Activated CD8-positive, alpha-beta memory T cell treated with anti-CD3 and anti-CD28 coated beads, Interleukin-2, amount 10 ng/mL, durations not matched to agents 7 days and 5 days (primary cell): ENCODE measurements at regions not wholly inside any gene's neighbourhood (a gene's known extent, or its start where the extent isn't known, plus 50 kb on each side); places are given as distances from the start of the nearest gene placed in this dataset.

Experiments used
- ATAC-seq: fragments of 150-1000 bp; cut with Tn5 transposase; one replicate; pipeline ENCODE4 v1.10.0; 2021; ENCODE audit warnings: moderate library complexity
- CTCF ChIA-PET: fragments of 350-600 bp; sonication (Branson Sonifier 250); formaldehyde crosslinking; loops from one replicate; lab custom pipeline; 2021; ENCODE audit warnings: antibody characterized with exemption; lab: Charles Lee
- DNase-seq: peaks from one replicate; pipeline ENCODE4 v3.0.0-alpha.2; 2020
- H3K27ac Mint-ChIP-seq: one replicate; pipeline ENCODE4 v1.8.0; 2021; ENCODE audit warnings: mild to moderate bottlenecking, mixed read lengths
- H3K27me3 Mint-ChIP-seq: one replicate; pipeline ENCODE4 v1.8.0; 2021; ENCODE audit warnings: mixed read lengths
- H3K36me3 Mint-ChIP-seq: one replicate; pipeline ENCODE4 v1.8.0; 2021; ENCODE audit warnings: mild to moderate bottlenecking, mixed read lengths
- H3K4me1 Mint-ChIP-seq: one replicate; pipeline ENCODE4 v1.8.0; 2021; ENCODE audit warnings: mixed read lengths
- H3K4me3 Mint-ChIP-seq: one replicate; pipeline ENCODE4 v1.8.0; 2021; ENCODE audit warnings: mild to moderate bottlenecking, moderate library complexity, mixed read lengths
- H3K9me3 Mint-ChIP-seq: one replicate; pipeline ENCODE4 v1.8.0; 2022; ENCODE audit warnings: low read depth, mixed read lengths

DNA sequence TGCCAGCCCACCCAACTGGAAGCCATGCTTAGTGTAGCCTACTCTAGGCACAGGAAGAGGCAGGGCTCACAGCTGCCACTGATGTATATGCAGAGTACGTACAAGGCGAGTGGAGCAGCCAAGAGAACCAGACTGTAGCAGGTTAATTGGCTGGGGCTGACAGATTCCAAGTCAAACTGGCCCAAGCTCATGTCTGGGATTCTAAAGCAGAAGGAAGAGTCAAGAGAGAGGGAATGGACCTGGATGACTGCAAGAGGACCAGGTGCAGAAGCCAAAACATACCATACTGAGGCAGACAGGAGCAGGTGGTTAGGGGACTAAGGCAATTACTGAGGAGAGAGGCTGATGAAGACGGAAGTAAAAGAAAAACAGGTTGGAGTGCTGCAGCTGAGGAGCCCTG is 51.3 kb upstream of the LRRN2 start:
- Mint-ChIP-seq H3K36me3 (no peaks in the 10 kb centered on the region), H3K27me3 (peaks cover 61% of the 10 kb centered on the region), H3K9me3 (peaks cover 2% of the 10 kb centered on the region), H3K4me1 (no peaks in the 10 kb centered on the region), H3K4me3 (no peak overlapping the region), H3K27ac (no peak overlapping the region)
- CTCF ChIA-PET, result interaction anchor here (2.0 kb wide), 1 partner anchor 55 kb away, joined by 4 read pairs; no protein-coding TSS in a partner anchor
- no peak for ATAC-seq
- no peak for DNase-seq

DNA sequence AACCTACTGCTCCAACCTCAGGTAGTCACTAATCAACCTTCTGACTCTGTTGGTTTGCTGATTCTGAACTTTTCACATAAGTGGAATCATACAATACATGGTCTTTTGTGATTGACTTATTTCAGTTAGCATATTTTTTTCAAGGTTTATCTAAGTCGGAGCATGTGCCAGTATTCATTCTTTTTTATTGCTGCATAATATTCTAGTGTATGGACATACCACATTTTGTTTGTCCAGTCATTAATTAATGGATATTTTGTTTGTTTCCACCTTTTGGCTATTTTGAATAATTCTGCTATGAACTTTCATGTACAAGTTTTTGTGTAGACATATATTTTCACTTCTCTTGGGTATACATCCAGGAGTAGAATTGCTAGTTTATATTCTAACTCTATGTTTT is 53.0 kb upstream of the LRRN2 start:
- CTCF ChIA-PET, result interaction anchor here (1.6 kb wide), 1 partner anchor 9 kb away, joined by 6 read pairs; no protein-coding TSS in a partner anchor
- Mint-ChIP-seq H3K4me3 (no peak overlapping the region), H3K27ac (no peak overlapping the region), H3K27me3 (peaks cover 65% of the 10 kb centered on the region), H3K9me3 (peaks cover 2% of the 10 kb centered on the region), H3K4me1 (no peaks in the 10 kb centered on the region), H3K36me3 (no peaks in the 10 kb centered on the region)
- ATAC-seq, result no peak
- DNase-seq, result no peak

- Mint-ChIP-seq H3K4me1 (no peaks in the 10 kb centered on the region), H3K27me3 (peaks cover 68% of the 10 kb centered on the region), H3K27ac (no peak overlapping the region), H3K4me3 (no peak overlapping the region), H3K36me3 (no peaks in the 10 kb centered on the region), H3K9me3 (peaks cover 2% of the 10 kb centered on the region)
- DNase-seq, result no peak
- CTCF ChIA-PET, result no interaction called here
- no peak for ATAC-seq
These were observed 54.8 kb upstream of the LRRN2 start for GRCh38 chr1:204740354-204740753.

DNA sequence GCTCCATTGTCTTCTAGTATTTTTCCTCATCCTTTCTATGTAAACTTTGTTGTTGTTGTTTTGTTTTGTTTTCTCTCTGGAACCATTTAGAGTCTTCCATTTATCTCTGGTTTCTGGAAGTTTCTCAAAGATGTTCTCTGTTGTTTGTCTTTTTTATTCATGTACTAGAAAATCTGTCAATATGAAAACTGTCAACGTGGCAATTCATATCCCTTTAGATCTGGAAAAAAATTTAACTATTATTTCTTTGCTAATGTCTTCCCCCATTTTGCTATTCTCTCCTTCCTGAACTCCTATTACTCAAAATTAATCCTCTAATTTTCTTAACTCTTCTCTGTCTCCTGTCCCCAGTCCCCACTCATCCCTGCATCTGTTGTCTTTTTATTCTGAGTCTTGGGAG is 55.9 kb upstream of the LRRN2 start:
- Mint-ChIP-seq H3K9me3 (peaks cover 2% of the 10 kb centered on the region), H3K4me1 (no peaks in the 10 kb centered on the region), H3K27me3 (peaks cover 62% of the 10 kb centered on the region), H3K27ac (no peak overlapping the region), H3K4me3 (no peak overlapping the region), H3K36me3 (no peaks in the 10 kb centered on the region)
- CTCF ChIA-PET, result no interaction called here
- ATAC-seq (no peak), DNase-seq (no peak)

DNA sequence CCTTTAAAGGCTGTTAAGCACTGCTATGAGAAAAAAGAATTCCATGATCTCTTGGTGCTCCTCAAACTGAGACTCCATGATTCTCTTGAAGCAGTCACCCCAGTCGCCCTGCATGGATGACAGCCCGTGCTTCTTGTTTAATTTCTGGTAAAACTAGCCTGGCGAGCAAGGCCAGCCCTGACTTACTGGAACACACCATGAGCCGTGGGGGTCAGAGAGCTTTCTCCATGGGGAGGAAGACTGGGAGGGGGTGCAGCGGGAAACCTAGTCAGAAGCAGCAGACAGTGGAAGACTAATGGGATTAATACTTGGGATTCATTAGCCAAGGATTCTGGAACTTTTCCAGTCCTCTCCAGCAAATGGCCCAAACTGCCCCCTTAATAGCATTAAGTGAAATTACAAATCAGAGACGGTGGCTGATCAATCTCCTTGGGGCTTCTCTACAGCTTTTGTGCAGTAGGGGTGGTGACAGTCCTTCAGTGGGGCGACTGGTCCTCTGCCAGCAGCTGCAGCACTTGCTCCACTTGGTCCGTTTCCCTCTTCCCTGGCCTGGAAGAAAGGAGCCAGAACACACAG is 57.2 kb upstream of the LRRN2 start:
- Mint-ChIP-seq H3K36me3 (no peaks in the 10 kb centered on the region), H3K4me3 (no peak overlapping the region), H3K4me1 (no peaks in the 10 kb centered on the region), H3K27me3 (peaks cover 54% of the 10 kb centered on the region), H3K9me3 (peaks cover 2% of the 10 kb centered on the region), H3K27ac (no peak overlapping the region)
- CTCF ChIA-PET, result no interaction called here
- ATAC-seq (no peak), DNase-seq (no peak)

DNA sequence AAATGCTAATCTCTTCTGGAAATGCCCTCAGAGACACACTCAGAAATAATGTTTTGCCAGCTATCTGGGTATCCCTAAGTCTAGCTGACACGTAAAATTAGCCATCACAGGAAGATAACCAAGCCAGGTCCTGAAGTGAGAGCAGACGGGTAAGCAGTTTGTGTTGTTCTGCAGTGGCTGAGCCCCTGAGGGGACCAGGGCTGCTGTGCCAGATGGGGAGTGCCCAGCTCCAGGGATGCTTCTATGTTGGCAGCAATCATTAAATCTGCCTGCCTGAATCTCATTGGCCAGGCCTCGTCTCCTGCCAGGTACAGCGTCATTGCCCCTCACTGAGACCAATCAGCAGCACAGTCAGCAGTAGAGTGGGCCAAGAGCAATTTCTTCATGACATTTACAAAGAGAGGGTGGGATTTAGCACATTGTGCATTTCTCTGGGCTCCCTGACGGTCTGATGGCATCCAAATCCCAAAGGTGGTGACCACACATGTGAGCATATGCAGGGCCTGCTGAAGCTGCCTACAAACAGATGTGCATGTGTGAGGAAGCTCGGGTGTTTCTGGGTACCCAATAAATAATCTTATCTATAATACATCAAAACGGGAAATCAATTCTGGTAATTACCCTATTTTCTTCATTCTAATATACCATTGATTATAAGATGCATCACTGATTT is 58.7 kb upstream of the LRRN2 start:
- ATAC-seq (no peak), DNase-seq (no peak)
- Mint-ChIP-seq H3K9me3 (no peaks in the 10 kb centered on the region), H3K27ac (no peak overlapping the region), H3K4me1 (no peaks in the 10 kb centered on the region), H3K36me3 (no peaks in the 10 kb centered on the region), H3K4me3 (no peak overlapping the region), H3K27me3 (peaks cover 47% of the 10 kb centered on the region)
- CTCF ChIA-PET, result interaction anchor here (0.9 to 1.3 kb wide), 4 partner anchors 9 to 63 kb away, joined by 3 to 9 read pairs (median 4); no protein-coding TSS in a partner anchor

GRCh38 chr1:204746838-204747442 is 61.4 kb upstream of the LRRN2 start:
- Mint-ChIP-seq H3K27me3 (peaks cover 32% of the 10 kb centered on the region), H3K9me3 (no peaks in the 10 kb centered on the region), H3K36me3 (no peaks in the 10 kb centered on the region), H3K4me1 (no peaks in the 10 kb centered on the region), H3K27ac (no peak overlapping the region), H3K4me3 (no peak overlapping the region)
- DNase-seq, result peak; percentile 56
- peak; percentile 78 for ATAC-seq
- CTCF ChIA-PET, result interaction anchor here (0.8 to 4.4 kb wide), 23 partner anchors 9 to 219 kb away, joined by 3 to 33 read pairs (median 4); no protein-coding TSS in a partner anchor

- H3K4me3 Mint-ChIP-seq, result no peak overlapping the region
- DNase-seq, result no peak
- CTCF ChIA-PET, result interaction anchor here (0.7 to 3.7 kb wide), 3 partner anchors 12 to 186 kb away, joined by 4 to 21 read pairs (median 4); no protein-coding TSS in a partner anchor
- no peaks in the 10 kb centered on the region for H3K4me1 Mint-ChIP-seq
- peaks cover 20% of the 10 kb centered on the region for H3K27me3 Mint-ChIP-seq
- ATAC-seq, result no peak
- no peaks in the 10 kb centered on the region for H3K36me3 Mint-ChIP-seq
- H3K27ac Mint-ChIP-seq, result no peak overlapping the region
- H3K9me3 Mint-ChIP-seq, result no peaks in the 10 kb centered on the region
These were observed 65.9 kb upstream of the LRRN2 start for GRCh38 chr1:204751480-204751879.

DNA sequence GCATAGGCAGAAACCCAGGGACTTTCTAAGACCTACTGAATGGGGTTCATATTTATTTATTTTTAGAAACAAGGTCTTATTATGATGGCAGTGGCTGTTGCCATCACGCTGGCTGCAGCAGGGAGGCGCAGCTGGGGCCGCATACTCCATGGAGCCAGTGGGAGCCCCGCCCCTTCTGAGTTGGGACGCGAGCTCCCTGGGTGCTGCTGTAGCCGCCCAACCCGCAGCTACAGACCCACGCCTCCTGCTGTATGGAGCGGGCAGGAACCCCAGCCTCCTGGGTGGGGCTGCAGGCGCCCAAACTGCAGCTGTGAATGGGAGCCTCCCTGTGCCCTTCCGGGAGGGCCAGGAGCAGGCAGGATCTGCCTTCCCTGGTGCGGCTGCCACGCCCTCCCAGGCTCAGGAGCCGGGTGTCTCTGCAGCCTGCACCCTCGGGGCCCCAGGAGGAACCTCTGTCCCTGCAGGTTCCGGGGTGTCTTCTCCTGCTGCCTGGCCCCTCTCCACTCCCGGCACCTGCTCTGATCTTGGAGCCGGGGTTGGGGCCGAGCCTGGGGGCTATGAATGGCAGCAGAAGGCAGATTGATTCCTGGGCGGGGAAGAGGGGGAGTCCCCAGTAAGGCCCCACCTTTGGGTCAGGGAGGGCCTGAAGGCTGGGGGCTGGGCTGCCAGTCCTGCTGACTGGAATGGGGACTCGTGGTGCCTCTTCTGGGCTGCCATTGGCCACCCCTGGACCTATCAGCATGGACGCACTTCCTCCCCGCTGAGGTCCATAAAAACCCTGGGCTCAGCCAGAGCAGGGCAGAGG is 66.5 kb upstream of the LRRN2 start:
- Mint-ChIP-seq H3K27ac (no peak overlapping the region), H3K4me1 (no peaks in the 10 kb centered on the region), H3K27me3 (peaks cover 16% of the 10 kb centered on the region), H3K36me3 (no peaks in the 10 kb centered on the region), H3K9me3 (no peaks in the 10 kb centered on the region), H3K4me3 (no peak overlapping the region)
- no peak for ATAC-seq
- CTCF ChIA-PET, result interaction anchor here (1.1 to 4.2 kb wide), 3 partner anchors 12 to 187 kb away, joined by 3 to 21 read pairs (median 20); no protein-coding TSS in a partner anchor
- DNase-seq, result peak; percentile 31

GRCh38 chr1:204752688-204753040 is 67.1 kb upstream of the LRRN2 start:
- Mint-ChIP-seq H3K4me3 (no peak overlapping the region), H3K36me3 (no peaks in the 10 kb centered on the region), H3K27ac (no peak overlapping the region), H3K9me3 (no peaks in the 10 kb centered on the region), H3K27me3 (peaks cover 16% of the 10 kb centered on the region), H3K4me1 (no peaks in the 10 kb centered on the region)
- CTCF ChIA-PET, result interaction anchor here (0.8 to 4.2 kb wide), 4 partner anchors 9 to 303 kb away, joined by 3 to 20 read pairs (median 3); no protein-coding TSS in a partner anchor
- DNase-seq (peak; percentile 16), ATAC-seq (no peak)

- ATAC-seq (no peak), DNase-seq (peak; percentile 8)
- Mint-ChIP-seq H3K4me3 (no peak overlapping the region), H3K4me1 (no peaks in the 10 kb centered on the region), H3K27me3 (peaks cover 9% of the 10 kb centered on the region), H3K27ac (no peak overlapping the region), H3K36me3 (no peaks in the 10 kb centered on the region), H3K9me3 (no peaks in the 10 kb centered on the region)
- CTCF ChIA-PET, result interaction anchor here (1.3 to 4.2 kb wide), 3 partner anchors 9 to 52 kb away, joined by 5 to 20 read pairs (median 6); no protein-coding TSS in a partner anchor
These were observed 69.3 kb upstream of the LRRN2 start for GRCh38 chr1:204754821-204755220.

GRCh38 chr1:204756349-204756748 is 70.8 kb upstream of the LRRN2 start:
- Mint-ChIP-seq H3K4me1 (no peaks in the 10 kb centered on the region), H3K9me3 (no peaks in the 10 kb centered on the region), H3K27me3 (peaks cover 20% of the 10 kb centered on the region), H3K4me3 (no peak overlapping the region), H3K27ac (no peak overlapping the region), H3K36me3 (no peaks in the 10 kb centered on the region)
- peak; percentile 37 for DNase-seq
- no peak for ATAC-seq
- CTCF ChIA-PET, result interaction anchor here (1.5 to 4.2 kb wide), 2 partner anchors 8 to 10 kb away, joined by 7 to 20 read pairs; no protein-coding TSS in a partner anchor

DNA sequence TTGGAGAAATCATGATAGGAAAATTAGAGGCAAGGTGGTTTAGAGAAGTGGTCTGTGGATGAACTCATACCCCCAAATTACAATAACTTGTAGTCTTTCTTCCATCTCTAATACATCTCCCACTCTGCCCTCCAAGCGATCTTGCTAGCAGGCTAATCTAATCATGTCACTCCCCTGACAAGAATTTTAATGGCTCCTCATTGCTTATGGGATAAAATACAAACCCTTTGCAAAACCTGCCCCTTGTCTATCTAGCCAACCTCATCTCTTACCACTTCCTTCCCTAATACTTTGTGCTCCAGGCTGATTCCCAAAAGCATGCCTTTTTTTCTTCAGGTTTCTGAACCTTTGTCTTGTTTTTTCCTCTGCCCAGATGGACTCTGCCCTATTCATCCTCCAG is 71.3 kb upstream of the LRRN2 start:
- Mint-ChIP-seq H3K4me3 (no peak overlapping the region), H3K36me3 (no peaks in the 10 kb centered on the region), H3K27ac (no peak overlapping the region), H3K9me3 (no peaks in the 10 kb centered on the region), H3K27me3 (peaks cover 21% of the 10 kb centered on the region), H3K4me1 (no peaks in the 10 kb centered on the region)
- ATAC-seq (no peak), DNase-seq (no peak)
- CTCF ChIA-PET, result no interaction called here
